ENCODE measurements at regions not wholly inside any gene's neighbourhood (a gene's known extent, or its start where the extent isn't known, plus 50 kb on each side); places are given as distances from the start of the nearest gene placed in this dataset.

- TF ChIP-seq CTCF (IDR thresholded peaks at IDR 0.05; ENCODE audit: low read depth, low read length, poor library complexity, severe bottlenecking): no peak
- TF ChIP-seq EZH2phosphoT487 (IDR thresholded peaks at IDR 0.05; ENCODE audit: borderline replicate concordance, low read length): no peak
Measured at GRCh38 chr6:163876391-163876790, 461.9 kb downstream of the QKI start.
